OCI-LY7 (cell line): ENCODE measurements at regions not wholly inside any gene's neighbourhood (a gene's known extent, or its start where the extent isn't known, plus 50 kb on each side); places are given as distances from the start of the nearest gene placed in this dataset.

Experiments
- BruUV-seq: library from RNA; stranded (reverse); fragments of 400-500 nt; replicated peaks from 2 replicates; lab custom pipeline; 2021; lab: Mats Ljungman, UMichigan
- CTCF ChIA-PET: fragments of 300-600 bp; sonication (Branson Sonifier 250); formaldehyde crosslinking; loops from one replicate; lab custom pipeline; 2022; ENCODE audit warnings: antibody characterized with exemption; ENCODE audit not compliant: unreplicated experiment; lab: Charles Lee
- POLR2A ChIA-PET: fragments of 300-600 bp; sonication (Branson Sonifier 250); formaldehyde crosslinking; loops from one replicate; lab custom pipeline; 2022; ENCODE audit warnings: antibody characterized with exemption; lab: Charles Lee
- DNase-seq: peaks from one replicate; pipeline ENCODE4 v3.0.0-alpha.2; 2015; ENCODE audit warnings: low spot score
- H2AFZ ChIP-seq: fragments of 200-600 bp; sonication (generic), shearing (Covaris generic); 2 replicates; pipeline ENCODE4 v1.6.1; 2014; ENCODE audit warnings: mild to moderate bottlenecking, antibody characterized with exemption, low read length, moderate library complexity
- H3K27ac ChIP-seq: fragments of 200-600 bp; sonication (generic); 2 replicates; pipeline ENCODE4 v1.5.1; 2014; ENCODE audit warnings: mixed run types, low read depth, mild to moderate bottlenecking, moderate library complexity, low read length, inconsistent platforms; ENCODE audit not compliant: poor library complexity, severe bottlenecking
- H3K36me3 ChIP-seq: fragments of 200-600 bp; sonication (generic); 2 replicates; pipeline ENCODE4 v1.6.1; 2014; ENCODE audit warnings: mild to moderate bottlenecking, antibody characterized with exemption, low read length, moderate library complexity, mixed read lengths; ENCODE audit not compliant: insufficient read depth
- H3K4me1 ChIP-seq: fragments of 200-600 bp; sonication (generic); 2 replicates; pipeline ENCODE4 v1.5.1; 2014; ENCODE audit warnings: mild to moderate bottlenecking, low read length; ENCODE audit not compliant: insufficient read depth, poor library complexity, severe bottlenecking
- H3K4me2 ChIP-seq: fragments of 200-600 bp; sonication (generic); 2 replicates; pipeline ENCODE4 v1.6.1; 2014; ENCODE audit warnings: mild to moderate bottlenecking, low read length
- H3K4me3 ChIP-seq: fragments of 200-600 bp; sonication (generic); 2 replicates; pipeline ENCODE4 v1.5.1; 2014; ENCODE audit warnings: mild to moderate bottlenecking, low read depth, low read length; ENCODE audit not compliant: poor library complexity, severe bottlenecking
- H3K79me2 ChIP-seq: fragments of 200-600 bp; sonication (generic); 2 replicates; pipeline ENCODE4 v1.6.1; 2016; ENCODE audit warnings: low read depth, mild to moderate bottlenecking, low read length, moderate library complexity, mixed read lengths; ENCODE audit not compliant: insufficient read depth
- H3K9me2 ChIP-seq: fragments of 200-600 bp; sonication (generic); 2 replicates; pipeline ENCODE4 v1.6.1; 2016; ENCODE audit warnings: mild to moderate bottlenecking, low read length, mixed read lengths; ENCODE audit not compliant: insufficient read depth
- H3K9me3 ChIP-seq: fragments of 200-600 bp; sonication (generic); 2 replicates; pipeline ENCODE4 v1.6.1; 2014; ENCODE audit warnings: mild to moderate bottlenecking, mixed run types, low read length, mixed read lengths
- H4K20me1 ChIP-seq: fragments of 200-600 bp; sonication (generic); 2 replicates; pipeline ENCODE4 v1.6.1; 2014; ENCODE audit warnings: mild to moderate bottlenecking, antibody characterized with exemption, low read length, moderate library complexity, mixed read lengths; ENCODE audit not compliant: insufficient read depth
- CTCF ChIP-seq: fragments of 200-600 bp; sonication (generic); conservative IDR thresholded peaks from 2 replicates; pipeline ENCODE4 v1.5.1; 2014; ENCODE audit warnings: mild to moderate bottlenecking, antibody characterized with exemption, low read length, moderate library complexity, mixed read lengths
- EZH2phosphoT487 ChIP-seq: fragments of 200-600 bp; sonication (generic); IDR thresholded peaks from 2 replicates; pipeline ENCODE4 v1.6.1; 2018; ENCODE audit warnings: low read depth, borderline replicate concordance, mild to moderate bottlenecking, mixed run types, antibody characterized with exemption, low read length, moderate library complexity, mixed read lengths
- intact Hi-C: fragments of 100-400 bp; cut with micrococcal nuclease; formaldehyde crosslinking; loops from one replicate; pipeline ENCODE4 v1.10.0; 2022; ENCODE audit not compliant: unreplicated experiment

- no peak for TF ChIP-seq EZH2phosphoT487
- no peak for TF ChIP-seq CTCF
- no peak for DNase-seq
- Histone ChIP-seq H3K4me2 (no peak overlapping the region), H3K36me3 (no peaks in the 10 kb centered on the region), H3K79me2 (no peaks in the 10 kb centered on the region), H3K27ac (no peak overlapping the region), H2AFZ (no peak overlapping the region), H4K20me1 (no peaks in the 10 kb centered on the region), H3K9me2 (no peaks in the 10 kb centered on the region), H3K4me1 (no peaks in the 10 kb centered on the region), H3K9me3 (no peaks in the 10 kb centered on the region), H3K4me3 (no peak overlapping the region)
- BruUV-seq: no TSS peak
- ChIA-PET POLR2A (no interaction called here), CTCF (no interaction called here)
- intact Hi-C loops: no loop called here
These were observed 135.5 kb upstream of the BANK1 start for GRCh38 chr4:101655005-101655404.

- CTCF ChIA-PET: no interaction called here
- no peaks in the 10 kb centered on the region for H3K9me3 ChIP-seq
These were observed 138.8 kb upstream of the BANK1 start for GRCh38 chr4:101651778-101652177.

More at GRCh38 chr4:101651778-101652177, 138.8 kb upstream of the BANK1 start:
- no peak overlapping the region for H3K4me3 ChIP-seq
- H3K9me2 ChIP-seq: no peaks in the 10 kb centered on the region
- TF ChIP-seq EZH2phosphoT487: no peak
- TF ChIP-seq CTCF: no peak
- H4K20me1 ChIP-seq: no peaks in the 10 kb centered on the region
- intact Hi-C loops: no loop called here
- no peaks in the 10 kb centered on the region for H3K79me2 ChIP-seq
- POLR2A ChIA-PET: interaction anchor here (1.0 kb wide), 1 partner anchor 14 kb away, joined by 5 read pairs; no protein-coding TSS in a partner anchor
- H3K27ac ChIP-seq: no peak overlapping the region
- H3K4me2 ChIP-seq: no peak overlapping the region
- no peaks in the 10 kb centered on the region for H3K36me3 ChIP-seq
- no peaks in the 10 kb centered on the region for H3K4me1 ChIP-seq
- H2AFZ ChIP-seq: no peak overlapping the region
- DNase-seq: no peak
- BruUV-seq: no TSS peak
